ENCODE measurements at regions not wholly inside any gene's neighbourhood (a gene's known extent, or its start where the extent isn't known, plus 50 kb on each side); places are given as distances from the start of the nearest gene placed in this dataset.

DNA sequence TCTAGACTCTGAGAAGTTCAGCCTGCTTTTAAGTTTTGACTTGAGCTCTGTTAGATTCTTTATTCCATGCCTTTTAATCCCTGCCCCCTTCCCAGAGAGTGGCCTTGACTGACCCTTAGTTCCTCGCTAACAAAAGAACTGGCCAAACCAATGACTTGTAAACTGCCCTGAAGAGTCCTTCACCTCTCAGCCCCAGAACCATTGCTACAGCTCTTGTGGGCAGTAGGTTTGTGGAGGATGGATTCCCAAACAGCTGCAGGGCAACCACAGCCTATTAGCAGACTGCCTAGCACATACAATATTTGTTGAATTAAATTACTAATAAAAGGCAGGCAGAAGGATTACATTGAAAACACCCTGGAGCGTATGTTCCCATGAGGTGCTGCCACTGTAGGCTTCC lies 163.9 kb downstream of the MAIP1 start:
- Histone ChIP-seq H3K27me3 (ENCODE audit: control insufficient read depth in 2 of 2, insufficient read depth in 2 of 2, low read length in 2 of 2) (no peaks in the 10 kb centered on the region), H3K79me2 (ENCODE audit: control insufficient read depth, insufficient read depth, low read length) (no peaks in the 10 kb centered on the region), H3K4me1 (ENCODE audit: control insufficient read depth, extremely low read depth, insufficient read depth, low read length) (no peaks in the 10 kb centered on the region), H2AFZ (ENCODE audit: low read depth, low read length) (no peak overlapping the region), H3K36me3 (ENCODE audit: control insufficient read depth in 2 of 2, extremely low read depth in 1 of 2, insufficient read depth in 2 of 2, low read length in 2 of 2) (no peaks in the 10 kb centered on the region), H3K4me2 (ENCODE audit: insufficient read depth, low read length) (no peak overlapping the region), H3K27ac (ENCODE audit: insufficient read depth, low read depth, low read length) (no peak overlapping the region), H3K4me3 (replicated peaks in 1 of 3; ENCODE audit: insufficient read depth in 1 of 3, low read depth in 1 of 3, low read length in 3 of 3) (no peak overlapping the region), H3K9me1 (replicated peaks; ENCODE audit: control insufficient read depth, extremely low read depth, insufficient read depth, low read length) (no peaks in the 10 kb centered on the region), H4K20me1 (replicated peaks; ENCODE audit: control insufficient read depth, extremely low read depth, insufficient read depth, low read length) (no peaks in the 10 kb centered on the region), H3K9ac (replicated peaks; ENCODE audit: extremely low read depth, insufficient read depth, low read length) (no peak overlapping the region), H3K9me3 (replicated peaks; ENCODE audit: control insufficient read depth, insufficient read depth, low read length) (no peaks in the 10 kb centered on the region)
- intact Hi-C loops (cut with micrococcal nuclease) (no loop called here), dilution Hi-C loops (cut with MboI; ENCODE audit: extremely low pct_ligation_motif_present, low sequenced_read_pairs) (no loop called here)
- no TSS peak for BruUV-seq (replicated peaks)
- DNase-seq (ENCODE audit: low read depth, low spot score), result no peak
- CTCF ChIA-PET, result interaction anchor here (0.8 to 2.1 kb wide), 3 partner anchors 11 to 66 kb away, joined by 3 to 4 read pairs (median 3); no protein-coding TSS in a partner anchor
- TF ChIP-seq MYC (IDR thresholded peaks at IDR 0.05; ENCODE audit: low read depth, low read length) (no peak), POLR2AphosphoS5 (IDR thresholded peaks at IDR 0.05; ENCODE audit: insufficient read depth, low read depth, low read length) (no peak), GATA2 (IDR thresholded peaks at IDR 0.05; ENCODE audit: insufficient read depth, insufficient read length, low read depth, low read length) (no peak), POLR2A (IDR thresholded peaks at IDR 0.05; ENCODE audit: low read depth, low read length) (no peak), EZH2 (IDR thresholded peaks at IDR 0.05; ENCODE audit: borderline replicate concordance, low read depth, low read length, severe bottlenecking) (no peak), JUN (IDR thresholded peaks at IDR 0.05; ENCODE audit: borderline replicate concordance, insufficient read depth, insufficient read length, low read depth) (no peak), FOS (IDR thresholded peaks at IDR 0.05; ENCODE audit: borderline replicate concordance, insufficient read depth, low read length) (no peak)
- TF ChIP-seq, protein P1, sequence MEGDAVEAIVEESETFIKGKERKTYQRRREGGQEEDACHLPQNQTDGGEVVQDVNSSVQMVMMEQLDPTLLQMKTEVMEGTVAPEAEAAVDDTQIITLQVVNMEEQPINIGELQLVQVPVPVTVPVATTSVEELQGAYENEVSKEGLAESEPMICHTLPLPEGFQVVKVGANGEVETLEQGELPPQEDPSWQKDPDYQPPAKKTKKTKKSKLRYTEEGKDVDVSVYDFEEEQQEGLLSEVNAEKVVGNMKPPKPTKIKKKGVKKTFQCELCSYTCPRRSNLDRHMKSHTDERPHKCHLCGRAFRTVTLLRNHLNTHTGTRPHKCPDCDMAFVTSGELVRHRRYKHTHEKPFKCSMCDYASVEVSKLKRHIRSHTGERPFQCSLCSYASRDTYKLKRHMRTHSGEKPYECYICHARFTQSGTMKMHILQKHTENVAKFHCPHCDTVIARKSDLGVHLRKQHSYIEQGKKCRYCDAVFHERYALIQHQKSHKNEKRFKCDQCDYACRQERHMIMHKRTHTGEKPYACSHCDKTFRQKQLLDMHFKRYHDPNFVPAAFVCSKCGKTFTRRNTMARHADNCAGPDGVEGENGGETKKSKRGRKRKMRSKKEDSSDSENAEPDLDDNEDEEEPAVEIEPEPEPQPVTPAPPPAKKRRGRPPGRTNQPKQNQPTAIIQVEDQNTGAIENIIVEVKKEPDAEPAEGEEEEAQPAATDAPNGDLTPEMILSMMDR (IDR thresholded peaks at IDR 0.05; ENCODE audit: extremely low read depth in 1 of 2, insufficient read depth in 1 of 2, low read depth in 1 of 2, low read length in 2 of 2), result no peak
- TF ChIP-seq, protein P2, sequence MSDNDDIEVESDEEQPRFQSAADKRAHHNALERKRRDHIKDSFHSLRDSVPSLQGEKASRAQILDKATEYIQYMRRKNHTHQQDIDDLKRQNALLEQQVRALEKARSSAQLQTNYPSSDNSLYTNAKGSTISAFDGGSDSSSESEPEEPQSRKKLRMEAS (IDR thresholded peaks at IDR 0.05; ENCODE audit: insufficient read depth, insufficient read length), result no peak
- POLR2A ChIA-PET, result no interaction called here
- FAIRE-seq, result no peak

All from endothelial cell of umbilical vein (primary cell).